ENCODE measurements at regions not wholly inside any gene's neighbourhood (a gene's known extent, or its start where the extent isn't known, plus 50 kb on each side); places are given as distances from the start of the nearest gene placed in this dataset.

DNA sequence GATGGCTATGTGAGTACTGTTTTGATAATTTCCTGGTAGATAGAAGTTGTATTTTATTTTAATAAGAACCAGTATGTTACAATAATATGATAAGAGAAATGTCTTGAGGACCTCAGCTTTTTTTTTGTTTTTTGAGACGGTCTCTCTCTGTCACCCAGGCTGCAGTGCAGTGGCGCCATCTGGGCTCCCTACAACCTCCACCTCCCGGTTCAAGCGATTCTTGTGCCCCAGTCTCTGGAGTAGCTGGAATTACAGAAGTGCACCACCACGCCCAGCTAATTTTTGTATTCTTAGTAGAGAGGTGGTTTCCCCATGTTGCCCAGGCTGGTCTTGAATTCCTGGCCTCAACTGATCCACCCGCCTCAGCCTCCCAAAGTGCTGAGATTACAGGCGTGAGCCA, 968.1 kb upstream of the ADGRL4 start:
- DNase-seq: peak; percentile 71
- WGBS, 2 experiments (ENCODE audit: insufficient coverage in 1 of 2, insufficient read length in 1 of 2): 86 to 90% methylated on average over 5 to 7 of the region's 7 CpGs
- no peaks in the 10 kb centered on the region for H3K9me3 Mint-ChIP-seq

DNA sequence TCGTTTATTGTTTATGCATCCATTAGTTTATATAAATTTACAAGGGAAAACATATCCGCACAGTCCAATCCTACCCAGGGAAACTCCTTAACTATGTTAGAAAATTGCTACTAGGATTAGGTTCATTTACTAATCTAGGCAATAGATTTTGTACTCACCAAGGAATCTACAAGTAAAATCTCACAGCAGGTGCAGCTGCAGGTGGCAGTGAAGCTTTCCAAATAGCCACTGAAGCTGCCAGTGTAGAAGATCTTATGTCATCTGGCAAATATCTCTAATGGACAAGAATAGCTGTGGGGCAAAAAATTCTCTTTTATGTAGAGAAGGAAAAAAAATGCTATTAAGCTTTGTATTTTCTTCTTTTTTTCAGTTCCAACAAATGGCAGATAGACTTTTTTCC, 963.4 kb upstream of the ADGRL4 start:
- no peak for DNase-seq
- Mint-ChIP-seq H3K27me3 (ENCODE audit: insufficient read depth) (peaks cover 5% of the 10 kb centered on the region), H3K4me1 (peaks cover 6% of the 10 kb centered on the region), H3K9me3 (peaks cover 9% of the 10 kb centered on the region), H3K4me3 (no peak overlapping the region), H3K36me3 (ENCODE audit: low read depth) (peaks cover 2% of the 10 kb centered on the region), H3K27ac (no peak overlapping the region)
- Histone ChIP-seq H3K9ac (ENCODE audit: extremely low read depth, low read length, poor library complexity, severe bottlenecking) (no peak overlapping the region), H3K4me1 (ENCODE audit: control insufficient read depth, insufficient read depth, low read length) (no peaks in the 10 kb centered on the region), H3K4me3 (ENCODE audit: low read length) (no peak overlapping the region), H3K9me3 (ENCODE audit: control insufficient read depth, low read length) (no peaks in the 10 kb centered on the region), H3K27ac (ENCODE audit: low read depth, low read length) (no peak overlapping the region), H3K27me3 (ENCODE audit: control insufficient read depth, insufficient read depth, low read length, poor library complexity, severe bottlenecking) (no peaks in the 10 kb centered on the region), H3K36me3 (ENCODE audit: control insufficient read depth, insufficient read depth, low read length) (no peaks in the 10 kb centered on the region)
- WGBS, 2 experiments (ENCODE audit: insufficient coverage in 1 of 2, insufficient read length in 1 of 2): no CpG with 5 or more reads among the region's 2 CpGs
- TF ChIP-seq, protein P1, sequence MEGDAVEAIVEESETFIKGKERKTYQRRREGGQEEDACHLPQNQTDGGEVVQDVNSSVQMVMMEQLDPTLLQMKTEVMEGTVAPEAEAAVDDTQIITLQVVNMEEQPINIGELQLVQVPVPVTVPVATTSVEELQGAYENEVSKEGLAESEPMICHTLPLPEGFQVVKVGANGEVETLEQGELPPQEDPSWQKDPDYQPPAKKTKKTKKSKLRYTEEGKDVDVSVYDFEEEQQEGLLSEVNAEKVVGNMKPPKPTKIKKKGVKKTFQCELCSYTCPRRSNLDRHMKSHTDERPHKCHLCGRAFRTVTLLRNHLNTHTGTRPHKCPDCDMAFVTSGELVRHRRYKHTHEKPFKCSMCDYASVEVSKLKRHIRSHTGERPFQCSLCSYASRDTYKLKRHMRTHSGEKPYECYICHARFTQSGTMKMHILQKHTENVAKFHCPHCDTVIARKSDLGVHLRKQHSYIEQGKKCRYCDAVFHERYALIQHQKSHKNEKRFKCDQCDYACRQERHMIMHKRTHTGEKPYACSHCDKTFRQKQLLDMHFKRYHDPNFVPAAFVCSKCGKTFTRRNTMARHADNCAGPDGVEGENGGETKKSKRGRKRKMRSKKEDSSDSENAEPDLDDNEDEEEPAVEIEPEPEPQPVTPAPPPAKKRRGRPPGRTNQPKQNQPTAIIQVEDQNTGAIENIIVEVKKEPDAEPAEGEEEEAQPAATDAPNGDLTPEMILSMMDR (conservative IDR thresholded peaks at IDR 0.05): no peak

More for the DNA sequence above, 968.1 kb upstream of the ADGRL4 start:
- TF ChIP-seq, protein P1 (conservative IDR thresholded peaks at IDR 0.05): peak; percentile 46
- peaks cover 18% of the 10 kb centered on the region for H3K4me1 Mint-ChIP-seq
- peaks cover 2% of the 10 kb centered on the region for H3K4me1 ChIP-seq (ENCODE audit: control insufficient read depth, insufficient read depth, low read length)
- H3K36me3 Mint-ChIP-seq (ENCODE audit: low read depth): no peaks in the 10 kb centered on the region
- peaks cover 5% of the 10 kb centered on the region for H3K27me3 Mint-ChIP-seq (ENCODE audit: insufficient read depth)
- no peak overlapping the region for H3K27ac Mint-ChIP-seq
- H3K4me3 ChIP-seq (ENCODE audit: low read length): no peak overlapping the region
- no peaks in the 10 kb centered on the region for H3K36me3 ChIP-seq (ENCODE audit: control insufficient read depth, insufficient read depth, low read length)
- H3K9ac ChIP-seq (ENCODE audit: extremely low read depth, low read length, poor library complexity, severe bottlenecking): no peak overlapping the region
- no peak overlapping the region for H3K27ac ChIP-seq (ENCODE audit: low read depth, low read length)
- no peaks in the 10 kb centered on the region for H3K27me3 ChIP-seq (ENCODE audit: control insufficient read depth, insufficient read depth, low read length, poor library complexity, severe bottlenecking)
- H3K4me3 Mint-ChIP-seq: no peak overlapping the region
- H3K9me3 ChIP-seq (ENCODE audit: control insufficient read depth, low read length): no peaks in the 10 kb centered on the region

DNA sequence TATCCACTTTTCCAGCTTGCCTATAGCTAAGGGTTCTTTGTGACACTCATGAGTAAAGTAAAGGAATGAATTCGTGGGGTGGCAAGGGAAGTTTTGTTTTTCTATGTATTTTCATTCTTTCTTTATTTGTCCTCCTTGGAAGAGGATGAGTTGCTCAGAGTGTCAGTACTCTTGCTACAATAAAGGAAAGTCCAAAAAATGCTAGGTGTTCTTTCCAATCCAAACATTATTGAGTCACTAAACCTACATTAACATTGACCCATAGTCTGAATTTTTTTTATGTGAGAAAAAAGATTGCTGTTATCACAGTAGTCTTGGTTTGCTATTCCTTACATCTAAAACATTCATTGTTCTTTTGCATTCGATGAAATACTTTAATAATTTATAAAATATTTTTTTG, 959.9 kb upstream of the ADGRL4 start:
- Histone ChIP-seq H3K27ac (ENCODE audit: low read depth, low read length) (no peak overlapping the region), H3K27me3 (ENCODE audit: control insufficient read depth, insufficient read depth, low read length, poor library complexity, severe bottlenecking) (no peaks in the 10 kb centered on the region), H3K4me1 (ENCODE audit: control insufficient read depth, insufficient read depth, low read length) (no peaks in the 10 kb centered on the region), H3K4me3 (ENCODE audit: low read length) (no peak overlapping the region), H3K9ac (ENCODE audit: extremely low read depth, low read length, poor library complexity, severe bottlenecking) (no peak overlapping the region), H3K9me3 (ENCODE audit: control insufficient read depth, low read length) (no peaks in the 10 kb centered on the region), H3K36me3 (ENCODE audit: control insufficient read depth, insufficient read depth, low read length) (no peaks in the 10 kb centered on the region)
- DNase-seq: no peak
- peaks cover 26% of the 10 kb centered on the region for H3K9me3 Mint-ChIP-seq
- TF ChIP-seq, protein P1 (conservative IDR thresholded peaks at IDR 0.05): no peak
- H3K4me1 Mint-ChIP-seq: peaks cover 3% of the 10 kb centered on the region
- H3K27ac Mint-ChIP-seq: no peak overlapping the region
- peaks cover 5% of the 10 kb centered on the region for H3K27me3 Mint-ChIP-seq (ENCODE audit: insufficient read depth)
- WGBS, 2 experiments (ENCODE audit: insufficient coverage in 1 of 2, insufficient read length in 1 of 2): 82% methylated on average over 1 of the region's 2 CpGs; no CpG with 5 or more reads in 1 of the 2 experiments
- no peak overlapping the region for H3K4me3 Mint-ChIP-seq
- peaks cover 10% of the 10 kb centered on the region for H3K36me3 Mint-ChIP-seq (ENCODE audit: low read depth)

Data from endodermal cell (in vitro differentiated cells).